Body of pancreas (tissue), 4 donors: ENCODE measurements at regions not wholly inside any gene's neighbourhood (a gene's known extent, or its start where the extent isn't known, plus 50 kb on each side); places are given as distances from the start of the nearest gene placed in this dataset.

ENCODE experiments used
- ATAC-seq: fragments of 150-250 bp; one replicate; pipeline ENCODE4 v1.9.1; 2016
- DNase-seq, 4 donors: peaks; one replicate each; pipeline ENCODE4 v3.0.0-alpha.2; 2019
- H3K27ac ChIP-seq, 4 donors: fragments of 200-600 bp; sonication (generic); 1 replicate in 3 of 4; 2 replicates in 1 of 4; pipeline versions ENCODE4 v1.5.1 to v1.6.1; 2016 to 2019; ENCODE audit warnings: mild to moderate bottlenecking in 1 of 4, mixed read lengths in 1 of 4, moderate library complexity in 1 of 4
- H3K27me3 ChIP-seq, 2 donors: fragments of 200-600 bp; sonication (generic); one replicate each; pipeline ENCODE4 v1.6.0; 2016; ENCODE audit warnings: mild to moderate bottlenecking in 1 of 2
- H3K36me3 ChIP-seq, 2 donors: fragments of 200-600 bp; sonication (generic); replicated peaks in 1 of 2; 2 replicates each; pipeline ENCODE4 v1.5.1; 2016; ENCODE audit warnings: low read depth in 2 of 2; ENCODE audit not compliant: insufficient read depth in 1 of 2
- H3K4me1 ChIP-seq: fragments of 200-600 bp; sonication (generic); one replicate; pipeline ENCODE4 v1.6.0; 2016
- H3K4me3 ChIP-seq, 2 donors: fragments of 200-600 bp; sonication (generic); 1 replicate in 1 of 2; 2 replicates in 1 of 2; pipeline ENCODE4 v1.5.1; 2016 to 2019
- H3K9me3 ChIP-seq, 3 donors: fragments of 200-600 bp; sonication (generic); 1 replicate in 2 of 3; 2 replicates in 1 of 3; pipeline ENCODE4 v1.5.1; 2016
- POLR2A ChIP-seq, 3 donors: fragments of 450-650 bp; IDR thresholded peaks; one replicate each; pipeline ENCODE4 v1.6.1; 2016; ENCODE audit warnings: antibody characterized with exemption in 3 of 3, mild to moderate bottlenecking in 2 of 3
- WGBS, 2 donors: methylation state at CpG; one replicate each; pipeline ENCODE4 v1.1.5; 2017; 5-methylcytosine and 5-hydroxymethylcytosine counted together
- intact Hi-C: fragments of 100-400 bp; cut with DNase I; formaldehyde crosslinking; loops from one replicate; pipeline ENCODE4 v1.15.1; 2023
- TF ChIP-seq, protein P1 (sequence below), 7 experiments: fragments of 450-650 bp in 4 of 7; fragments of 200-600 bp in 3 of 7; sonication (generic) in 3 of 7; IDR thresholded peaks; one replicate each; pipeline ENCODE4 v1.5.1; 2016 to 2019; ENCODE audit warnings: antibody characterized with exemption in 7 of 7

DNA sequence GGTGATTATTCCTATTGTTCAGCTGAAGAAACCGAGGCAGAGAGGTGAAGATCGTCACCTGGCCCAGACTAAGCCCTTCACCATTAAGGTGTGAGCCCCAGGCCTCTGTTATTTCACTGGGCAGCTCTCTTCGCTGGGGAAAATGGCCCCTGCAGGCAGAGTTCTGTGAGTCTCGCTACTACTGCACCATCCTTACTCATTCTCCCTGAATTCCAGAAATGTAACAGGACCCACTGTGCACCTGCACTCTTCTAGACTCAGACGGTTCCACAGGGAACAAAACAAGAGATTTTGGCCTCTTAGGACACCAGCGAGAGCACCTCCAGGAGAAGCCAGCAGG is 147.7 kb upstream of the GLI2 start:
- ATAC-seq: no peak
- Histone ChIP-seq H3K4me1 (peaks cover 6% of the 10 kb centered on the region), H3K27ac (no peak overlapping the region), H3K9me3 (no peaks in the 10 kb centered on the region), H3K4me3 (no peak overlapping the region), H3K27me3 (no peaks in the 10 kb centered on the region), H3K36me3 (no peaks in the 10 kb centered on the region)
- intact Hi-C loops: no loop called here
- 80% methylated on average over 6 of the region's 6 CpGs for WGBS, 2 donors
- TF ChIP-seq, protein P1, sequence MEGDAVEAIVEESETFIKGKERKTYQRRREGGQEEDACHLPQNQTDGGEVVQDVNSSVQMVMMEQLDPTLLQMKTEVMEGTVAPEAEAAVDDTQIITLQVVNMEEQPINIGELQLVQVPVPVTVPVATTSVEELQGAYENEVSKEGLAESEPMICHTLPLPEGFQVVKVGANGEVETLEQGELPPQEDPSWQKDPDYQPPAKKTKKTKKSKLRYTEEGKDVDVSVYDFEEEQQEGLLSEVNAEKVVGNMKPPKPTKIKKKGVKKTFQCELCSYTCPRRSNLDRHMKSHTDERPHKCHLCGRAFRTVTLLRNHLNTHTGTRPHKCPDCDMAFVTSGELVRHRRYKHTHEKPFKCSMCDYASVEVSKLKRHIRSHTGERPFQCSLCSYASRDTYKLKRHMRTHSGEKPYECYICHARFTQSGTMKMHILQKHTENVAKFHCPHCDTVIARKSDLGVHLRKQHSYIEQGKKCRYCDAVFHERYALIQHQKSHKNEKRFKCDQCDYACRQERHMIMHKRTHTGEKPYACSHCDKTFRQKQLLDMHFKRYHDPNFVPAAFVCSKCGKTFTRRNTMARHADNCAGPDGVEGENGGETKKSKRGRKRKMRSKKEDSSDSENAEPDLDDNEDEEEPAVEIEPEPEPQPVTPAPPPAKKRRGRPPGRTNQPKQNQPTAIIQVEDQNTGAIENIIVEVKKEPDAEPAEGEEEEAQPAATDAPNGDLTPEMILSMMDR (IDR thresholded peaks at IDR 0.05): no peak
- TF ChIP-seq POLR2A (IDR thresholded peaks at IDR 0.05): no peak
- no peak for DNase-seq

- H3K27me3 ChIP-seq: no peaks in the 10 kb centered on the region
- intact Hi-C loops: loop anchor here (10.0 kb wide), 1 partner anchor 485 kb away; no protein-coding TSS in a partner anchor
- DNase-seq: no peak
- TF ChIP-seq, protein P1 (IDR thresholded peaks at IDR 0.05): no peak
- no peak for TF ChIP-seq POLR2A (IDR thresholded peaks at IDR 0.05)
- H3K4me1 ChIP-seq: peaks cover 6% of the 10 kb centered on the region
- no peaks in the 10 kb centered on the region for H3K36me3 ChIP-seq
- WGBS, 2 donors: 78 to 83% methylated on average over 8 of the region's 8 CpGs
- H3K27ac ChIP-seq: no peak overlapping the region
- H3K4me3 ChIP-seq: no peak overlapping the region
- no peak for ATAC-seq
- no peaks in the 10 kb centered on the region for H3K9me3 ChIP-seq
Observed at GRCh38 chr2:120589771-120590608, 145.7 kb upstream of the GLI2 start.

GRCh38 chr2:120590841-120591240 is 144.8 kb upstream of the GLI2 start:
- no peak overlapping the region for H3K4me3 ChIP-seq
- H3K4me1 ChIP-seq: peaks cover 6% of the 10 kb centered on the region
- H3K9me3 ChIP-seq: no peaks in the 10 kb centered on the region
- no peaks in the 10 kb centered on the region for H3K27me3 ChIP-seq
- 67 to 100% methylated on average over 1 of the region's 1 CpG for WGBS, 2 donors
- ATAC-seq (no peak), DNase-seq (no peak)
- intact Hi-C loops: loop anchor here (10.0 kb wide), 1 partner anchor 484 kb away; no protein-coding TSS in a partner anchor
- H3K27ac ChIP-seq: no peak overlapping the region
- H3K36me3 ChIP-seq: no peaks in the 10 kb centered on the region
- TF ChIP-seq, protein P1 (IDR thresholded peaks at IDR 0.05): no peak
- TF ChIP-seq POLR2A (IDR thresholded peaks at IDR 0.05): no peak

DNA sequence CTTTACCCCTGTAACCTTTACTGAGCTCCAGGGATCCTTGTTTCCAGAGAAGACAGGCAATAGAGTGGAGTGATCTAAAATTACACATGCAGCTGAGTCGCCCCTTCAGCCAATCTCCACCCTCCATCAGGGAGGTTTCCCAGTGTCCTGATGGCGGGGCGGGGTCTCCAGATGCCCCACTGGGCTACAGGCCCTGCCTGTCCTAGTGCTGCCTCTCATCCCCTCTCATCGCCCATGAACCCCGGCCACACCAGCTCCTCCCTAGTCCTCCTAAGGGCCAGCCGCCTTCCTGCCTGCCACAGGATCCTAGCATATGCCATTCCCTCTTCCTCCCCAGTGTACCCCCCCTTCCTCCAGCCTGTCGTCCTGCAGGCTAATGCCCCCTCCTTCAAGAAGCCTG is 144.1 kb upstream of the GLI2 start:
- Histone ChIP-seq H3K27me3 (no peaks in the 10 kb centered on the region), H3K36me3 (no peaks in the 10 kb centered on the region), H3K9me3 (no peaks in the 10 kb centered on the region), H3K27ac (no peak overlapping the region), H3K4me1 (peaks cover 11% of the 10 kb centered on the region), H3K4me3 (no peak overlapping the region)
- DNase-seq (no peak), ATAC-seq (no peak)
- 79 to 83% methylated on average over 7 of the region's 7 CpGs for WGBS, 2 donors
- intact Hi-C loops: loop anchor here (10.0 kb wide), 1 partner anchor 483 kb away; no protein-coding TSS in a partner anchor
- TF ChIP-seq POLR2A (IDR thresholded peaks at IDR 0.05): no peak
- TF ChIP-seq, protein P1 (IDR thresholded peaks at IDR 0.05): no peak

- Histone ChIP-seq H3K4me1 (peaks cover 11% of the 10 kb centered on the region), H3K9me3 (no peaks in the 10 kb centered on the region), H3K36me3 (no peaks in the 10 kb centered on the region), H3K4me3 (no peak overlapping the region), H3K27me3 (no peaks in the 10 kb centered on the region), H3K27ac (no peak overlapping the region)
- intact Hi-C loops: loop anchor here (10.0 kb wide), 1 partner anchor 483 kb away; no protein-coding TSS in a partner anchor
- no peak for DNase-seq
- ATAC-seq: no peak
- WGBS, 2 donors: 75 to 76% methylated on average over 10 of the region's 10 CpGs
- TF ChIP-seq, protein P1 (IDR thresholded peaks at IDR 0.05): no peak
- TF ChIP-seq POLR2A (IDR thresholded peaks at IDR 0.05): no peak
Observed at GRCh38 chr2:120592084-120592483, 143.6 kb upstream of the GLI2 start.
